Dendritic cell treated with granulocyte-macrophage colony-stimulating factor and Interleukin-4, amounts not matched to agents 40 ng/mL and 50 ng/mL, for 4 days (primary cell): ENCODE measurements at regions not wholly inside any gene's neighbourhood (a gene's known extent, or its start where the extent isn't known, plus 50 kb on each side); places are given as distances from the start of the nearest gene placed in this dataset.

Experiments used
- H3K27ac Mint-ChIP-seq: one replicate; pipeline ENCODE4 v1.8.0; 2022; ENCODE audit warnings: mild to moderate bottlenecking, mixed read lengths
- H3K27me3 Mint-ChIP-seq: one replicate; pipeline ENCODE4 v1.8.0; 2022; ENCODE audit warnings: mild to moderate bottlenecking, mixed read lengths
- H3K36me3 Mint-ChIP-seq: one replicate; pipeline ENCODE4 v1.8.0; 2022; ENCODE audit warnings: low read depth, mixed read lengths
- H3K4me1 Mint-ChIP-seq: one replicate; pipeline ENCODE4 v1.8.0; 2022; ENCODE audit warnings: low read depth, mixed read lengths
- H3K4me3 Mint-ChIP-seq: one replicate; pipeline ENCODE4 v1.8.0; 2022; ENCODE audit warnings: mild to moderate bottlenecking, moderate library complexity, mixed read lengths
- H3K9me3 Mint-ChIP-seq: one replicate; pipeline ENCODE4 v1.8.0; 2022; ENCODE audit warnings: mixed read lengths
- intact Hi-C: fragments of 100-400 bp; cut with micrococcal nuclease; formaldehyde crosslinking; loops from one replicate; pipeline ENCODE4 v1.15.0; 2022

- Mint-ChIP-seq H3K4me1 (peaks cover 14% of the 10 kb centered on the region), H3K27me3 (no peaks in the 10 kb centered on the region), H3K27ac (no peak overlapping the region), H3K4me3 (no peak overlapping the region), H3K9me3 (peaks cover 8% of the 10 kb centered on the region), H3K36me3 (no peaks in the 10 kb centered on the region)
- intact Hi-C loops = no loop called here
Measured at GRCh38 chr7:41787651-41788350, 84.9 kb upstream of the INHBA start.

- H3K4me3 Mint-ChIP-seq = no peak overlapping the region
- H3K27me3 Mint-ChIP-seq = no peaks in the 10 kb centered on the region
- intact Hi-C loops = no loop called here
- peaks cover 8% of the 10 kb centered on the region for H3K9me3 Mint-ChIP-seq
- H3K4me1 Mint-ChIP-seq = peaks cover 14% of the 10 kb centered on the region
- no peak overlapping the region for H3K27ac Mint-ChIP-seq
- H3K36me3 Mint-ChIP-seq = no peaks in the 10 kb centered on the region
Measured at GRCh38 chr7:41786944-41787343, 84.1 kb upstream of the INHBA start.

- H3K4me3 Mint-ChIP-seq = no peak overlapping the region
- no peaks in the 10 kb centered on the region for H3K36me3 Mint-ChIP-seq
- no peak overlapping the region for H3K27ac Mint-ChIP-seq
- H3K4me1 Mint-ChIP-seq = peaks cover 14% of the 10 kb centered on the region
- peaks cover 8% of the 10 kb centered on the region for H3K9me3 Mint-ChIP-seq
- no peaks in the 10 kb centered on the region for H3K27me3 Mint-ChIP-seq
- intact Hi-C loops = no loop called here
Measured at GRCh38 chr7:41786404-41786803, 83.5 kb upstream of the INHBA start.

- no peaks in the 10 kb centered on the region for H3K36me3 Mint-ChIP-seq
- H3K4me3 Mint-ChIP-seq = no peak overlapping the region
- H3K4me1 Mint-ChIP-seq = peaks cover 18% of the 10 kb centered on the region
- H3K9me3 Mint-ChIP-seq = peaks cover 8% of the 10 kb centered on the region
- no peaks in the 10 kb centered on the region for H3K27me3 Mint-ChIP-seq
- no peak overlapping the region for H3K27ac Mint-ChIP-seq
- intact Hi-C loops = no loop called here
Measured at GRCh38 chr7:41785840-41786239, 83.0 kb upstream of the INHBA start.

GRCh38 chr7:41785265-41785664 lies 82.4 kb upstream of the INHBA start:
- H3K36me3 Mint-ChIP-seq = no peaks in the 10 kb centered on the region
- peaks cover 8% of the 10 kb centered on the region for H3K9me3 Mint-ChIP-seq
- intact Hi-C loops = no loop called here
- no peak overlapping the region for H3K27ac Mint-ChIP-seq
- H3K4me3 Mint-ChIP-seq = no peak overlapping the region
- H3K27me3 Mint-ChIP-seq = no peaks in the 10 kb centered on the region
- peaks cover 24% of the 10 kb centered on the region for H3K4me1 Mint-ChIP-seq

- Mint-ChIP-seq H3K36me3 (no peaks in the 10 kb centered on the region), H3K27ac (peak overlapping the region; percentile 68), H3K27me3 (no peaks in the 10 kb centered on the region), H3K4me1 (peaks cover 41% of the 10 kb centered on the region), H3K4me3 (peak overlapping the region; percentile 21), H3K9me3 (peaks cover 5% of the 10 kb centered on the region)
- intact Hi-C loops = loop anchor here (5.0 kb wide), 1 partner anchor 48 kb away; no protein-coding TSS in a partner anchor
Measured at GRCh38 chr7:41779918-41780317, 77.0 kb upstream of the INHBA start.

- no peaks in the 10 kb centered on the region for H3K9me3 Mint-ChIP-seq
- no peak overlapping the region for H3K4me3 Mint-ChIP-seq
- no peaks in the 10 kb centered on the region for H3K36me3 Mint-ChIP-seq
- H3K27ac Mint-ChIP-seq = no peak overlapping the region
- H3K4me1 Mint-ChIP-seq = peaks cover 48% of the 10 kb centered on the region
- intact Hi-C loops = loop anchor here (1.0 to 5.0 kb wide), 2 partner anchors 46 to 103 kb away; no protein-coding TSS in a partner anchor
- H3K27me3 Mint-ChIP-seq = no peaks in the 10 kb centered on the region
Measured at GRCh38 chr7:41777894-41778596, 75.2 kb upstream of the INHBA start.

GRCh38 chr7:41774966-41775365 lies 72.1 kb upstream of the INHBA start:
- Mint-ChIP-seq H3K4me1 (peaks cover 35% of the 10 kb centered on the region), H3K27me3 (no peaks in the 10 kb centered on the region), H3K36me3 (no peaks in the 10 kb centered on the region), H3K4me3 (no peak overlapping the region), H3K27ac (no peak overlapping the region), H3K9me3 (no peaks in the 10 kb centered on the region)
- intact Hi-C loops = loop anchor here (5.0 kb wide), 1 partner anchor 43 kb away; no protein-coding TSS in a partner anchor

GRCh38 chr7:41773756-41774155 lies 70.9 kb upstream of the INHBA start:
- no peak overlapping the region for H3K27ac Mint-ChIP-seq
- H3K4me1 Mint-ChIP-seq = peaks cover 31% of the 10 kb centered on the region
- H3K9me3 Mint-ChIP-seq = no peaks in the 10 kb centered on the region

GRCh38 chr7:41771717-41772116 lies 68.8 kb upstream of the INHBA start:
- intact Hi-C loops = loop anchor here (1.0 kb wide), 1 partner anchor 17 kb away; no protein-coding TSS in a partner anchor
- no peak overlapping the region for H3K27ac Mint-ChIP-seq

More at GRCh38 chr7:41773756-41774155, 70.9 kb upstream of the INHBA start:
- Mint-ChIP-seq H3K36me3 (no peaks in the 10 kb centered on the region), H3K27me3 (no peaks in the 10 kb centered on the region), H3K4me3 (no peak overlapping the region)
- intact Hi-C loops = no loop called here

GRCh38 chr7:41769162-41769561 lies 66.3 kb upstream of the INHBA start:
- H3K4me3 Mint-ChIP-seq = no peak overlapping the region
- intact Hi-C loops = no loop called here
- no peaks in the 10 kb centered on the region for H3K36me3 Mint-ChIP-seq
- peaks cover 19% of the 10 kb centered on the region for H3K4me1 Mint-ChIP-seq
- no peaks in the 10 kb centered on the region for H3K9me3 Mint-ChIP-seq
- no peak overlapping the region for H3K27ac Mint-ChIP-seq
- no peaks in the 10 kb centered on the region for H3K27me3 Mint-ChIP-seq

More at GRCh38 chr7:41771717-41772116, 68.8 kb upstream of the INHBA start:
- Mint-ChIP-seq H3K4me1 (peaks cover 19% of the 10 kb centered on the region), H3K9me3 (no peaks in the 10 kb centered on the region), H3K36me3 (no peaks in the 10 kb centered on the region), H3K27me3 (no peaks in the 10 kb centered on the region), H3K4me3 (no peak overlapping the region)

- Mint-ChIP-seq H3K27ac (no peak overlapping the region), H3K9me3 (peaks cover 19% of the 10 kb centered on the region), H3K4me1 (peaks cover 4% of the 10 kb centered on the region), H3K4me3 (no peak overlapping the region), H3K27me3 (no peaks in the 10 kb centered on the region), H3K36me3 (no peaks in the 10 kb centered on the region)
- intact Hi-C loops = no loop called here
Measured at GRCh38 chr7:41763626-41764025, 60.7 kb upstream of the INHBA start.

- no peaks in the 10 kb centered on the region for H3K36me3 Mint-ChIP-seq
- H3K9me3 Mint-ChIP-seq = peaks cover 19% of the 10 kb centered on the region
- H3K4me3 Mint-ChIP-seq = no peak overlapping the region
- intact Hi-C loops = no loop called here
- no peaks in the 10 kb centered on the region for H3K4me1 Mint-ChIP-seq
- H3K27ac Mint-ChIP-seq = no peak overlapping the region
- H3K27me3 Mint-ChIP-seq = no peaks in the 10 kb centered on the region
Measured at GRCh38 chr7:41762641-41763040, 59.8 kb upstream of the INHBA start.

GRCh38 chr7:41760293-41760692 lies 57.4 kb upstream of the INHBA start:
- peaks cover 30% of the 10 kb centered on the region for H3K9me3 Mint-ChIP-seq
- no peak overlapping the region for H3K4me3 Mint-ChIP-seq
- H3K36me3 Mint-ChIP-seq = no peaks in the 10 kb centered on the region
- no peak overlapping the region for H3K27ac Mint-ChIP-seq
- no peaks in the 10 kb centered on the region for H3K27me3 Mint-ChIP-seq
- no peaks in the 10 kb centered on the region for H3K4me1 Mint-ChIP-seq
- intact Hi-C loops = no loop called here
